GM21717 (cell line): ENCODE measurements at regions not wholly inside any gene's neighbourhood (a gene's known extent, or its start where the extent isn't known, plus 50 kb on each side); places are given as distances from the start of the nearest gene placed in this dataset.

Source experiments
- ATAC-seq: cut with Tn5 transposase; IDR thresholded peaks from one replicate; pipeline ENCODE4 v1.9.1; 2021; ENCODE audit warnings: mild to moderate bottlenecking, moderate library complexity; ENCODE audit not compliant: unreplicated experiment

- ATAC-seq = no peak
These were observed 278.9 kb downstream of the LMO7 start for GRCh38 chr13:75915066-75915465.

- ATAC-seq = no peak
These were observed 277.8 kb downstream of the LMO7 start for GRCh38 chr13:75913925-75914324.

DNA sequence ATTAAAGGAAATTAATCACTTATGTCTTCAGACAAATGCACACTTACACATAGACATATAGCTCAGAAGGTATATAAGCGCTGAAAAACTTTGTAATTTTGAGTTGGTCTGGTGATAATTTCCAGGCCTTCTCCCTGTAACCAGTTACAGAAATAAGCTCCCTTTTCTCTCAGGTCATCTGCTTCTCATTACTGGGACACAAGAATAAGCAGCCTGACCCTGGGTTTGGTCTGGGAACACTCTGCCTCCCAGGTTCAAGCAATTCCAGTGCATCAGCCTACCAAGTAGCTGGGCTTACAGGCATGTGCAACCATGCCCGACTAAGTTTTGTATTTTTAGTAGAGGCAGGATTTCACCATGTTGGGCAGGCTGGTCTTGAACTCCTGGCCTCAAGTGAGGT, 274.5 kb downstream of the LMO7 start:
- ATAC-seq = no peak
